AG10803 (cell line): ENCODE measurements at regions not wholly inside any gene's neighbourhood (a gene's known extent, or its start where the extent isn't known, plus 50 kb on each side); places are given as distances from the start of the nearest gene placed in this dataset.
A peak's percentile ranks its signal among the peaks of the same experiment; 100 is the strongest.
"Not testable (repeated sequence)": the region's sequence is repeated elsewhere in the genome, so short reads cannot be mapped to it uniquely, and the experiment has no call there.

Experiments
- DNase-seq: peaks from one replicate; pipeline ENCODE4 v3.0.0; 2010; ENCODE audit warnings: low read depth
- H3K4me3 ChIP-seq: 2 replicates; pipeline ENCODE4 v1.5.1; 2011; ENCODE audit warnings: mild to moderate bottlenecking, low read length, control low read depth
- CTCF ChIP-seq: conservative IDR thresholded peaks from 2 replicates; pipeline ENCODE4 v1.5.1; 2011; ENCODE audit warnings: mild to moderate bottlenecking, low read length, control low read depth, inconsistent platforms

- no peak for TF ChIP-seq CTCF
- H3K4me3 ChIP-seq = no peak overlapping the region
- no peak for DNase-seq
Observed at GRCh38 chr5:83404182-83404716, 67.3 kb upstream of the VCAN start.

- no peak for DNase-seq
- TF ChIP-seq CTCF = no peak
- H3K4me3 ChIP-seq = no peak overlapping the region
Observed at GRCh38 chr5:83405662-83406061, 65.9 kb upstream of the VCAN start.

GRCh38 chr5:83406906-83407305, 64.6 kb upstream of the VCAN start:
- TF ChIP-seq CTCF = no peak
- H3K4me3 ChIP-seq = no peak overlapping the region
- DNase-seq = no peak

- no peak overlapping the region for H3K4me3 ChIP-seq
- DNase-seq = no peak
- TF ChIP-seq CTCF = no peak
Observed at GRCh38 chr5:83407931-83408330, 63.6 kb upstream of the VCAN start.

GRCh38 chr5:83408719-83409118, 62.8 kb upstream of the VCAN start:
- TF ChIP-seq CTCF = no peak
- H3K4me3 ChIP-seq = no peak overlapping the region
- DNase-seq = no peak

GRCh38 chr5:83409776-83410175, 61.8 kb upstream of the VCAN start:
- not testable (repeated sequence) for DNase-seq, H3K4me3 ChIP-seq

- not testable (repeated sequence) for H3K4me3 ChIP-seq, DNase-seq
Observed at GRCh38 chr5:83410319-83410718, 61.2 kb upstream of the VCAN start.

- no peak overlapping the region for H3K4me3 ChIP-seq
- TF ChIP-seq CTCF = no peak
- DNase-seq = peak; percentile 29
Observed at GRCh38 chr5:83414601-83415000, 56.9 kb upstream of the VCAN start.
